ENCODE measurements at regions not wholly inside any gene's neighbourhood (a gene's known extent, or its start where the extent isn't known, plus 50 kb on each side); places are given as distances from the start of the nearest gene placed in this dataset.

GRCh38 chr7:118969370-118969769, 744.9 kb downstream of the ANKRD7 start:
- no peak for TF ChIP-seq CTCF (IDR thresholded peaks at IDR 0.05; ENCODE audit: partially characterized antibody, unreplicated experiment)
- Mint-ChIP-seq H3K36me3 (ENCODE audit: unreplicated experiment) (no peaks in the 10 kb centered on the region), H3K9me3 (ENCODE audit: unreplicated experiment) (no peaks in the 10 kb centered on the region), H3K27me3 (ENCODE audit: unreplicated experiment) (no peaks in the 10 kb centered on the region), H3K27ac (ENCODE audit: unreplicated experiment) (no peak overlapping the region), H3K4me1 (ENCODE audit: low read depth, unreplicated experiment) (no peaks in the 10 kb centered on the region), H3K4me3 (ENCODE audit: unreplicated experiment) (no peak overlapping the region)
- no peak for DNase-seq

- no peaks in the 10 kb centered on the region for H3K36me3 Mint-ChIP-seq (ENCODE audit: unreplicated experiment)
- no peak overlapping the region for H3K27ac Mint-ChIP-seq (ENCODE audit: unreplicated experiment)
- no peaks in the 10 kb centered on the region for H3K4me1 Mint-ChIP-seq (ENCODE audit: low read depth, unreplicated experiment)
- H3K4me3 Mint-ChIP-seq (ENCODE audit: unreplicated experiment), result no peak overlapping the region
- H3K27me3 Mint-ChIP-seq (ENCODE audit: unreplicated experiment), result no peaks in the 10 kb centered on the region
- no peak for DNase-seq
- no peaks in the 10 kb centered on the region for H3K9me3 Mint-ChIP-seq (ENCODE audit: unreplicated experiment)
- TF ChIP-seq CTCF (IDR thresholded peaks at IDR 0.05; ENCODE audit: partially characterized antibody, unreplicated experiment), result no peak
These were observed 747.2 kb downstream of the ANKRD7 start for GRCh38 chr7:118971706-118972105.

GRCh38 chr7:118974836-118975235, 750.3 kb downstream of the ANKRD7 start:
- no peak for TF ChIP-seq CTCF (IDR thresholded peaks at IDR 0.05; ENCODE audit: partially characterized antibody, unreplicated experiment)
- no peak overlapping the region for H3K4me3 Mint-ChIP-seq (ENCODE audit: unreplicated experiment)
- no peaks in the 10 kb centered on the region for H3K27me3 Mint-ChIP-seq (ENCODE audit: unreplicated experiment)
- DNase-seq, result no peak
- H3K27ac Mint-ChIP-seq (ENCODE audit: unreplicated experiment), result no peak overlapping the region
- no peaks in the 10 kb centered on the region for H3K4me1 Mint-ChIP-seq (ENCODE audit: low read depth, unreplicated experiment)
- no peaks in the 10 kb centered on the region for H3K9me3 Mint-ChIP-seq (ENCODE audit: unreplicated experiment)
- no peaks in the 10 kb centered on the region for H3K36me3 Mint-ChIP-seq (ENCODE audit: unreplicated experiment)

- no peak overlapping the region for H3K4me3 Mint-ChIP-seq (ENCODE audit: unreplicated experiment)
- no peak for DNase-seq
- no peaks in the 10 kb centered on the region for H3K4me1 Mint-ChIP-seq (ENCODE audit: low read depth, unreplicated experiment)
- H3K36me3 Mint-ChIP-seq (ENCODE audit: unreplicated experiment), result no peaks in the 10 kb centered on the region
- no peak for TF ChIP-seq CTCF (IDR thresholded peaks at IDR 0.05; ENCODE audit: partially characterized antibody, unreplicated experiment)
- no peaks in the 10 kb centered on the region for H3K27me3 Mint-ChIP-seq (ENCODE audit: unreplicated experiment)
- H3K9me3 Mint-ChIP-seq (ENCODE audit: unreplicated experiment), result no peaks in the 10 kb centered on the region
- H3K27ac Mint-ChIP-seq (ENCODE audit: unreplicated experiment), result no peak overlapping the region
These were observed 770.8 kb downstream of the ANKRD7 start for GRCh38 chr7:118995350-118995749.

- TF ChIP-seq CTCF (IDR thresholded peaks at IDR 0.05; ENCODE audit: partially characterized antibody, unreplicated experiment), result no peak
- H3K27me3 Mint-ChIP-seq (ENCODE audit: unreplicated experiment), result no peaks in the 10 kb centered on the region
These were observed 782.7 kb downstream of the ANKRD7 start for GRCh38 chr7:119007236-119007635.

More at GRCh38 chr7:119007236-119007635, 782.7 kb downstream of the ANKRD7 start:
- no peak for DNase-seq
- Mint-ChIP-seq H3K4me1 (ENCODE audit: low read depth, unreplicated experiment) (no peaks in the 10 kb centered on the region), H3K27ac (ENCODE audit: unreplicated experiment) (no peak overlapping the region), H3K4me3 (ENCODE audit: unreplicated experiment) (no peak overlapping the region), H3K36me3 (ENCODE audit: unreplicated experiment) (no peaks in the 10 kb centered on the region), H3K9me3 (ENCODE audit: unreplicated experiment) (peaks cover 2% of the 10 kb centered on the region)

Measured in glutamatergic neuron (in vitro differentiated cells).